ENCODE measurements at regions not wholly inside any gene's neighbourhood (a gene's known extent, or its start where the extent isn't known, plus 50 kb on each side); places are given as distances from the start of the nearest gene placed in this dataset.

- TF ChIP-seq CTCF (IDR thresholded peaks at IDR 0.05 in 4 of 5, conservative IDR thresholded peaks at IDR 0.05 in 1 of 5) (no peak), POLR2A (IDR thresholded peaks at IDR 0.05) (no peak)
- in situ Hi-C loops (cut with MboI; ENCODE audit: low sequenced_read_pairs in 4 of 4) (no loop called here), intact Hi-C loops (cut with DNase I; ENCODE audit: low total_unique reads) (no loop called here)
- DNase-seq (no peak), ATAC-seq (no peak)
- H3K27me3 ChIP-seq, result no peaks in the 10 kb centered on the region
- no peak overlapping the region for H3K4me3 ChIP-seq
- H3K27ac ChIP-seq, result no peak overlapping the region
- H3K9me3 ChIP-seq, result no peaks in the 10 kb centered on the region
- no peaks in the 10 kb centered on the region for H3K4me1 ChIP-seq
- no peaks in the 10 kb centered on the region for H3K36me3 ChIP-seq
These were observed 789.7 kb upstream of the PRMT6 start for GRCh38 chr1:106266786-106267185.

DNA sequence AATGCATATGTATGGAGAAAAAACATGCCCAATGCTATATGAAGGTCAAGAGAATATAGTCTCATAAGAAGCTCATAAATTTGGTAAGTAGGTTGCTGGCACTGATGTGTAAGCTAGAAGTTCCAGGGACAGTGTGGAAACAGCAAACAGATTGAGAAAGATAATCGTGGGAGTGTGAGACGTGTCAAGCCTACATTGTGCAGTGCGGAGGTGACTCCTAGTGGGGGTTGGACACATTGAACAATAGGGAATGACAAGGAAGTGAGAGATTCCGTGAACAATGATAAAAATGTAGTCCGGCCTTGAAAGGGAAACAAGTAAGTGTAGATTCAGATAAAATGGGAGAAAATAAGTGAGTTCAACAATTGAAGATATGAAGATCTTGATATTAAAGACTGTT is 788.4 kb upstream of the PRMT6 start:
- intact Hi-C loops (cut with DNase I; ENCODE audit: low total_unique reads), result no loop called here
- ATAC-seq (no peak), DNase-seq (no peak)
- H3K36me3 ChIP-seq, result no peaks in the 10 kb centered on the region
- no peak overlapping the region for H3K4me3 ChIP-seq
- no peak overlapping the region for H3K27ac ChIP-seq
- H3K4me1 ChIP-seq, result no peaks in the 10 kb centered on the region
- in situ Hi-C loops (cut with MboI; ENCODE audit: low sequenced_read_pairs in 4 of 4), result no loop called here
- H3K27me3 ChIP-seq, result no peaks in the 10 kb centered on the region
- no peaks in the 10 kb centered on the region for H3K9me3 ChIP-seq
- no peak for TF ChIP-seq POLR2A (IDR thresholded peaks at IDR 0.05)
- no peak for TF ChIP-seq CTCF (IDR thresholded peaks at IDR 0.05 in 4 of 5, conservative IDR thresholded peaks at IDR 0.05 in 1 of 5)

DNA sequence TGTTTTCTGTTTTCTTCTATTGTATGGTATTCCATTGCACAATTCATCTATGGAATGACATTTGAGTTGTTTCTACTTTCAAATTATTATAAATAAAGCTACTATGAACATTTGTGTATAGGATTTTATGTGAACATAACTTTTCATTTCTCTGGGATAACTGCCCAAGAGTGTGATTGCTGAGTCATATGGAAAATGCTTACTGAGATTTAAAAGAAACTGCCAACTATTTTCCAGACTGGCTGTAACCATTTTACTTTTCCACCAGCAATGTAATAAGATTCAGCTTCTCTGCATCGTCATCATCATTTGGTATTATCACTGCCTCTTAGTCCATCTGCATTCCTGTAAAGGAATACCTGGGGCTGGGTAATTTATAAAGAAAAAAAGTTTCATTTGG is 779.6 kb upstream of the PRMT6 start:
- Histone ChIP-seq H3K9me3 (no peaks in the 10 kb centered on the region), H3K4me1 (no peaks in the 10 kb centered on the region), H3K27me3 (no peaks in the 10 kb centered on the region), H3K27ac (no peak overlapping the region), H3K4me3 (no peak overlapping the region), H3K36me3 (no peaks in the 10 kb centered on the region)
- ATAC-seq (no peak), DNase-seq (no peak)
- intact Hi-C loops (cut with DNase I; ENCODE audit: low total_unique reads) (no loop called here), in situ Hi-C loops (cut with MboI; ENCODE audit: low sequenced_read_pairs in 4 of 4) (no loop called here)
- TF ChIP-seq POLR2A (IDR thresholded peaks at IDR 0.05), result no peak
- no peak for TF ChIP-seq CTCF (IDR thresholded peaks at IDR 0.05 in 4 of 5, conservative IDR thresholded peaks at IDR 0.05 in 1 of 5)

DNA sequence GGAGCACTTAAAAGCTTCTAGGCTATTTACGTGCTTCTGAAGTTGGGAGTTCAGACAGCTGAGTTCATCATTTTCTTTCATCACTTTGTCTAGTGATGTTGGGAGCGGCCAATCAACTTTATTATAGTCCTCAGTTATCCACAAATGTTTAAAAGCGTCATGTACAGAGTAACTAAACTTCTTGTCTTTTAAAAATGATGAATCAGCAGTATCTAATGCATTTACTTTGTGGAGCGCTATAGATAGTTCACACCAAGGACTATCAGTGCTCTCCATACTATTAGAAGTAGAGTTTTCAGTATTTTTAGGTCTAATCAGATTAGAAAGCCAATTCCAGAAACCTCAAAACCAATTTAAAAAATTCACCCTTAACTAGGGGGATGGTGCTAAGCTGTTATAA is 778.7 kb upstream of the PRMT6 start:
- Histone ChIP-seq H3K9me3 (no peaks in the 10 kb centered on the region), H3K4me1 (no peaks in the 10 kb centered on the region), H3K36me3 (no peaks in the 10 kb centered on the region), H3K4me3 (no peak overlapping the region), H3K27me3 (no peaks in the 10 kb centered on the region), H3K27ac (no peak overlapping the region)
- no peak for TF ChIP-seq POLR2A (IDR thresholded peaks at IDR 0.05)
- no peak for TF ChIP-seq CTCF (IDR thresholded peaks at IDR 0.05 in 4 of 5, conservative IDR thresholded peaks at IDR 0.05 in 1 of 5)
- intact Hi-C loops (cut with DNase I; ENCODE audit: low total_unique reads) (no loop called here), in situ Hi-C loops (cut with MboI; ENCODE audit: low sequenced_read_pairs in 4 of 4) (no loop called here)
- ATAC-seq, result no peak
- no peak for DNase-seq

GRCh38 chr1:106278716-106279115 is 777.8 kb upstream of the PRMT6 start:
- no peak overlapping the region for H3K4me3 ChIP-seq
- in situ Hi-C loops (cut with MboI; ENCODE audit: low sequenced_read_pairs in 4 of 4), result no loop called here

More at GRCh38 chr1:106278716-106279115, 777.8 kb upstream of the PRMT6 start:
- Histone ChIP-seq H3K27me3 (no peaks in the 10 kb centered on the region), H3K4me1 (no peaks in the 10 kb centered on the region), H3K9me3 (no peaks in the 10 kb centered on the region), H3K27ac (no peak overlapping the region), H3K36me3 (no peaks in the 10 kb centered on the region)
- DNase-seq, result no peak
- intact Hi-C loops (cut with DNase I; ENCODE audit: low total_unique reads), result no loop called here
- ATAC-seq, result no peak
- TF ChIP-seq CTCF (IDR thresholded peaks at IDR 0.05 in 4 of 5, conservative IDR thresholded peaks at IDR 0.05 in 1 of 5) (no peak), POLR2A (IDR thresholded peaks at IDR 0.05) (no peak)
